SK-N-SH treated with all-trans-retinoic acid at 6 μM for 48 hours (cell line): ENCODE measurements at regions not wholly inside any gene's neighbourhood (a gene's known extent, or its start where the extent isn't known, plus 50 kb on each side); places are given as distances from the start of the nearest gene placed in this dataset.
"Not testable (repeated sequence)": the region's sequence is repeated elsewhere in the genome, so short reads cannot be mapped to it uniquely, and the experiment has no call there.

Experiments used
- CSRNP3 ChIP-seq: fragments of 250-450 bp; sonication (Bioruptor Pico); IDR thresholded peaks from 2 replicates; pipeline ENCODE4 v1.5.1; 2021; ENCODE audit warnings: mild to moderate bottlenecking, moderate library complexity
- SNAI2 ChIP-seq: fragments of 250-450 bp; sonication (Bioruptor Pico); IDR thresholded peaks from 2 replicates; pipeline ENCODE4 v1.5.0; 2020; ENCODE audit warnings: mild to moderate bottlenecking, moderate library complexity
- ZFP30 ChIP-seq: fragments of 450-650 bp; formaldehyde crosslinking; IDR thresholded peaks from 2 replicates; pipeline ENCODE4 v1.5.0; 2022; ENCODE audit warnings: mild to moderate bottlenecking, moderate library complexity
- TF ChIP-seq, protein P1 (sequence below): fragments of 250-450 bp; sonication (Bioruptor Pico); IDR thresholded peaks from 2 replicates; pipeline ENCODE4 v1.8.0; 2020; ENCODE audit warnings: mild to moderate bottlenecking, moderate library complexity, borderline replicate concordance

GRCh38 chr21:32934068-32934467 is 91.7 kb upstream of the OLIG2 start:
- TF ChIP-seq CSRNP3, ZFP30, SNAI2 (CRISPR knock-in tag): not testable (repeated sequence)
- TF ChIP-seq, protein P1, sequence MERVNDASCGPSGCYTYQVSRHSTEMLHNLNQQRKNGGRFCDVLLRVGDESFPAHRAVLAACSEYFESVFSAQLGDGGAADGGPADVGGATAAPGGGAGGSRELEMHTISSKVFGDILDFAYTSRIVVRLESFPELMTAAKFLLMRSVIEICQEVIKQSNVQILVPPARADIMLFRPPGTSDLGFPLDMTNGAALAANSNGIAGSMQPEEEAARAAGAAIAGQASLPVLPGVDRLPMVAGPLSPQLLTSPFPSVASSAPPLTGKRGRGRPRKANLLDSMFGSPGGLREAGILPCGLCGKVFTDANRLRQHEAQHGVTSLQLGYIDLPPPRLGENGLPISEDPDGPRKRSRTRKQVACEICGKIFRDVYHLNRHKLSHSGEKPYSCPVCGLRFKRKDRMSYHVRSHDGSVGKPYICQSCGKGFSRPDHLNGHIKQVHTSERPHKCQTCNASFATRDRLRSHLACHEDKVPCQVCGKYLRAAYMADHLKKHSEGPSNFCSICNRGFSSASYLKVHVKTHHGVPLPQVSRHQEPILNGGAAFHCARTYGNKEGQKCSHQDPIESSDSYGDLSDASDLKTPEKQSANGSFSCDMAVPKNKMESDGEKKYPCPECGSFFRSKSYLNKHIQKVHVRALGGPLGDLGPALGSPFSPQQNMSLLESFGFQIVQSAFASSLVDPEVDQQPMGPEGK (CRISPR knock-in tag), result not testable (repeated sequence)
